SK-N-SH treated with all-trans-retinoic acid at 6 μM for 48 hours (cell line): ENCODE measurements at regions not wholly inside any gene's neighbourhood (a gene's known extent, or its start where the extent isn't known, plus 50 kb on each side); places are given as distances from the start of the nearest gene placed in this dataset.

Source experiments
- ATAC-seq: fragments of 200-7000 bp; cut with Tn5 transposase; 3 replicates; pipeline ENCODE4 v1.9.1; 2020; ENCODE audit warnings: mild to moderate bottlenecking, moderate library complexity
- ARNTL ChIP-seq: fragments of 450-650 bp; formaldehyde crosslinking; IDR thresholded peaks from 2 replicates; pipeline ENCODE4 v1.5.0; 2020; ENCODE audit warnings: low read depth, mild to moderate bottlenecking, moderate library complexity, borderline replicate concordance
- BACH2 ChIP-seq: fragments of 250-450 bp; sonication (Bioruptor Pico); IDR thresholded peaks from 2 replicates; pipeline ENCODE4 v1.9.0; 2021; ENCODE audit warnings: mild to moderate bottlenecking, borderline replicate concordance
- CSDC2 ChIP-seq: fragments of 250-450 bp; sonication (Bioruptor Pico); IDR thresholded peaks from 2 replicates; pipeline ENCODE4 v1.5.0; 2020; ENCODE audit warnings: mild to moderate bottlenecking, moderate library complexity
- ESRRG ChIP-seq: fragments of 250-450 bp; sonication (Bioruptor Pico); IDR thresholded peaks from 2 replicates; pipeline ENCODE4 v1.6.1; 2021; ENCODE audit warnings: mild to moderate bottlenecking
- GLIS3 ChIP-seq: fragments of 250-450 bp; sonication (Bioruptor Pico); IDR thresholded peaks from 2 replicates; pipeline ENCODE4 v1.5.0; 2020; ENCODE audit warnings: mild to moderate bottlenecking, moderate library complexity
- OSR1 ChIP-seq: fragments of 250-450 bp; sonication (Bioruptor Pico); IDR thresholded peaks from 2 replicates; pipeline ENCODE4 v1.8.0; 2022; ENCODE audit warnings: moderate library complexity, mild to moderate bottlenecking, inconsistent platforms
- POU6F1 ChIP-seq: fragments of 250-450 bp; sonication (Bioruptor Pico); IDR thresholded peaks from 2 replicates; pipeline ENCODE4 v1.8.0; 2021; ENCODE audit warnings: low read depth, mild to moderate bottlenecking, moderate library complexity, borderline replicate concordance
- PPARA ChIP-seq: fragments of 250-450 bp; sonication (Bioruptor Pico); IDR thresholded peaks from 2 replicates; pipeline ENCODE4 v1.5.0; 2020; ENCODE audit warnings: mild to moderate bottlenecking, borderline replicate concordance
- RARB ChIP-seq: fragments of 250-450 bp; sonication (Bioruptor Pico); IDR thresholded peaks from 2 replicates; pipeline ENCODE4 v1.8.0; 2021; ENCODE audit warnings: mild to moderate bottlenecking, moderate library complexity
- TCF4 ChIP-seq: fragments of 250-450 bp; sonication (Bioruptor Pico); IDR thresholded peaks from 2 replicates; pipeline ENCODE4 v1.8.0; 2021; ENCODE audit warnings: mild to moderate bottlenecking, moderate library complexity, borderline replicate concordance
- TOX ChIP-seq: fragments of 250-450 bp; sonication (Bioruptor Pico); IDR thresholded peaks from 2 replicates; pipeline ENCODE4 v1.8.0; 2021; ENCODE audit warnings: mild to moderate bottlenecking, moderate library complexity, borderline replicate concordance
- ZC3H10 ChIP-seq: fragments of 250-450 bp; sonication (Bioruptor Pico); IDR thresholded peaks from 2 replicates; pipeline ENCODE4 v1.5.1; 2021; ENCODE audit warnings: mild to moderate bottlenecking, moderate library complexity
- ZFP3 ChIP-seq: fragments of 250-450 bp; sonication (Bioruptor Pico); IDR thresholded peaks from 2 replicates; pipeline ENCODE4 v1.5.0; 2020; ENCODE audit warnings: mild to moderate bottlenecking, moderate library complexity
- ZFP30 ChIP-seq: fragments of 450-650 bp; formaldehyde crosslinking; IDR thresholded peaks from 2 replicates; pipeline ENCODE4 v1.5.0; 2022; ENCODE audit warnings: mild to moderate bottlenecking, moderate library complexity
- ZNF565 ChIP-seq: fragments of 450-650 bp; formaldehyde crosslinking; conservative IDR thresholded peaks from 2 replicates; pipeline ENCODE4 v1.5.0; 2020; ENCODE audit warnings: low read depth, mild to moderate bottlenecking, moderate library complexity
- ZNF70 ChIP-seq: fragments of 450-650 bp; formaldehyde crosslinking; IDR thresholded peaks from 2 replicates; pipeline ENCODE4 v1.5.0; 2020; ENCODE audit warnings: mild to moderate bottlenecking, moderate library complexity
- ZNF8 ChIP-seq: fragments of 450-650 bp; formaldehyde crosslinking; IDR thresholded peaks from 2 replicates; pipeline ENCODE4 v1.5.0; 2020; ENCODE audit warnings: mild to moderate bottlenecking, moderate library complexity
- TF ChIP-seq, protein P1 (sequence below): fragments of 250-450 bp; sonication (Bioruptor Pico); IDR thresholded peaks from 2 replicates; pipeline ENCODE4 v1.5.1; 2020; ENCODE audit warnings: low read depth, mild to moderate bottlenecking, moderate library complexity
- TF ChIP-seq, protein P2 (sequence below): fragments of 250-450 bp; sonication (Bioruptor Pico); IDR thresholded peaks from 2 replicates; pipeline ENCODE4 v1.5.0; 2020; ENCODE audit warnings: mild to moderate bottlenecking, moderate library complexity
- TF ChIP-seq, protein P3 (sequence below): fragments of 250-450 bp; sonication (Bioruptor Pico); IDR thresholded peaks from 2 replicates; pipeline ENCODE4 v1.8.0; 2020; ENCODE audit warnings: mild to moderate bottlenecking, moderate library complexity, borderline replicate concordance

DNA sequence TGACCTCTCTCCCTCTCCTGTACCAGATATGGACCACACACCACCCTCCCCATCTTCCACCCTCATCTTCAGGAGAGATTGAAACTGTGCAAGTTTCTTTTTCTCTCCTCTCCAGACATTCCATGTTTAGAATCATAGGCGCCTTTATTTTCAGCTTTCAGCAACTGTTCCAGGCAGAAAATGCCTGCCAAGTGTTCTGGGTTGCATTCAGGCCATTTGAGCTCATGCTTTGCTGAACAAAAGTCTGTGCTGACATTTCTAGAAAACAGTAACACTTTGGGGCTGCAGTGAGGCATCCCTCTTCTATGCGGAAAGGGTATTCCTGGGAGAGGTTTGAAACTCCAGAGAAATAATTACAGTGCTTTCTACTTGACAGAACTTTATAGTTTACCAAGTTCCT lies 361.7 kb downstream of the GPAM start:
- TF ChIP-seq, protein P1, sequence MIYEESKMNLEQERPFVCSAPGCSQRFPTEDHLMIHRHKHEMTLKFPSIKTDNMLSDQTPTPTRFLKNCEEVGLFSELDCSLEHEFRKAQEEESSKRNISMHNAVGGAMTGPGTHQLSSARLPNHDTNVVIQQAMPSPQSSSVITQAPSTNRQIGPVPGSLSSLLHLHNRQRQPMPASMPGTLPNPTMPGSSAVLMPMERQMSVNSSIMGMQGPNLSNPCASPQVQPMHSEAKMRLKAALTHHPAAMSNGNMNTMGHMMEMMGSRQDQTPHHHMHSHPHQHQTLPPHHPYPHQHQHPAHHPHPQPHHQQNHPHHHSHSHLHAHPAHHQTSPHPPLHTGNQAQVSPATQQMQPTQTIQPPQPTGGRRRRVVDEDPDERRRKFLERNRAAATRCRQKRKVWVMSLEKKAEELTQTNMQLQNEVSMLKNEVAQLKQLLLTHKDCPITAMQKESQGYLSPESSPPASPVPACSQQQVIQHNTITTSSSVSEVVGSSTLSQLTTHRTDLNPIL (CRISPR knock-in tag): no peak
- TF ChIP-seq ESRRG (CRISPR knock-in tag) (no peak), ZFP30 (CRISPR knock-in tag) (no peak), PPARA (no peak), GLIS3 (CRISPR knock-in tag) (no peak), ARNTL (CRISPR knock-in tag) (no peak), TOX (no peak), ZNF70 (CRISPR knock-in tag) (no peak), ZFP3 (no peak), POU6F1 (CRISPR knock-in tag) (no peak), RARB (CRISPR knock-in tag) (no peak)
- TF ChIP-seq, protein P2, sequence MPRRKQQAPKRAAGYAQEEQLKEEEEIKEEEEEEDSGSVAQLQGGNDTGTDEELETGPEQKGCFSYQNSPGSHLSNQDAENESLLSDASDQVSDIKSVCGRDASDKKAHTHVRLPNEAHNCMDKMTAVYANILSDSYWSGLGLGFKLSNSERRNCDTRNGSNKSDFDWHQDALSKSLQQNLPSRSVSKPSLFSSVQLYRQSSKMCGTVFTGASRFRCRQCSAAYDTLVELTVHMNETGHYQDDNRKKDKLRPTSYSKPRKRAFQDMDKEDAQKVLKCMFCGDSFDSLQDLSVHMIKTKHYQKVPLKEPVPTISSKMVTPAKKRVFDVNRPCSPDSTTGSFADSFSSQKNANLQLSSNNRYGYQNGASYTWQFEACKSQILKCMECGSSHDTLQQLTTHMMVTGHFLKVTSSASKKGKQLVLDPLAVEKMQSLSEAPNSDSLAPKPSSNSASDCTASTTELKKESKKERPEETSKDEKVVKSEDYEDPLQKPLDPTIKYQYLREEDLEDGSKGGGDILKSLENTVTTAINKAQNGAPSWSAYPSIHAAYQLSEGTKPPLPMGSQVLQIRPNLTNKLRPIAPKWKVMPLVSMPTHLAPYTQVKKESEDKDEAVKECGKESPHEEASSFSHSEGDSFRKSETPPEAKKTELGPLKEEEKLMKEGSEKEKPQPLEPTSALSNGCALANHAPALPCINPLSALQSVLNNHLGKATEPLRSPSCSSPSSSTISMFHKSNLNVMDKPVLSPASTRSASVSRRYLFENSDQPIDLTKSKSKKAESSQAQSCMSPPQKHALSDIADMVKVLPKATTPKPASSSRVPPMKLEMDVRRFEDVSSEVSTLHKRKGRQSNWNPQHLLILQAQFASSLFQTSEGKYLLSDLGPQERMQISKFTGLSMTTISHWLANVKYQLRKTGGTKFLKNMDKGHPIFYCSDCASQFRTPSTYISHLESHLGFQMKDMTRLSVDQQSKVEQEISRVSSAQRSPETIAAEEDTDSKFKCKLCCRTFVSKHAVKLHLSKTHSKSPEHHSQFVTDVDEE: no peak
- no peak for ATAC-seq

DNA sequence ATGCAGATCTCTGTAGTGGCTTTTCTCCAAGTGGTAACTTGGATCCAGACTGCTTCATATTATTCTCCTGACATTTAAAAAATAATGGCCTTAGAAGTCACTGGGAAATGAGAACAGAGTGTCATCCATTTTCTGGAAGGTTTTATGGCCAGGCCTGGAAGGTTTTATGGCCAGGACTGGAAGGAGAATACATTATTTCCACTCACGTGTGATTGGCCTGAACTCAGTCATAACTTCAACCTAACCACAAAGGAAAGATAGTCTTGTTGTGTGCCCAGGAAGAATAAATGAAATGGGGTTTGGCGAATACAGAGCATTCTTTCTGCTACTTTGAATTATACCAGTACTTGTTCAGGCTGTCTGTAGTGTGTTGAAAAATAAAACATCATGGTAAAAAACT lies 360.9 kb downstream of the GPAM start:
- TF ChIP-seq, protein P2: no peak
- TF ChIP-seq ZC3H10 (CRISPR knock-in tag) (no peak), ZNF70 (CRISPR knock-in tag) (no peak), POU6F1 (CRISPR knock-in tag) (no peak), ZNF565 (CRISPR knock-in tag) (no peak), TCF4 (no peak), ZNF8 (no peak), RARB (CRISPR knock-in tag) (no peak), GLIS3 (CRISPR knock-in tag) (no peak), ZFP3 (no peak), BACH2 (no peak), ESRRG (CRISPR knock-in tag) (no peak), ZFP30 (CRISPR knock-in tag) (no peak), OSR1 (CRISPR knock-in tag) (no peak), CSDC2 (CRISPR knock-in tag) (no peak), ARNTL (CRISPR knock-in tag) (no peak), PPARA (no peak)
- TF ChIP-seq, protein P3, sequence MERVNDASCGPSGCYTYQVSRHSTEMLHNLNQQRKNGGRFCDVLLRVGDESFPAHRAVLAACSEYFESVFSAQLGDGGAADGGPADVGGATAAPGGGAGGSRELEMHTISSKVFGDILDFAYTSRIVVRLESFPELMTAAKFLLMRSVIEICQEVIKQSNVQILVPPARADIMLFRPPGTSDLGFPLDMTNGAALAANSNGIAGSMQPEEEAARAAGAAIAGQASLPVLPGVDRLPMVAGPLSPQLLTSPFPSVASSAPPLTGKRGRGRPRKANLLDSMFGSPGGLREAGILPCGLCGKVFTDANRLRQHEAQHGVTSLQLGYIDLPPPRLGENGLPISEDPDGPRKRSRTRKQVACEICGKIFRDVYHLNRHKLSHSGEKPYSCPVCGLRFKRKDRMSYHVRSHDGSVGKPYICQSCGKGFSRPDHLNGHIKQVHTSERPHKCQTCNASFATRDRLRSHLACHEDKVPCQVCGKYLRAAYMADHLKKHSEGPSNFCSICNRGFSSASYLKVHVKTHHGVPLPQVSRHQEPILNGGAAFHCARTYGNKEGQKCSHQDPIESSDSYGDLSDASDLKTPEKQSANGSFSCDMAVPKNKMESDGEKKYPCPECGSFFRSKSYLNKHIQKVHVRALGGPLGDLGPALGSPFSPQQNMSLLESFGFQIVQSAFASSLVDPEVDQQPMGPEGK (CRISPR knock-in tag): no peak
- TF ChIP-seq, protein P1 (CRISPR knock-in tag): no peak
- TF ChIP-seq, all 23 proteins: peak for 0
- no peak for ATAC-seq
